Peyer's patch (tissue), 4 donors: ENCODE measurements at regions not wholly inside any gene's neighbourhood (a gene's known extent, or its start where the extent isn't known, plus 50 kb on each side); places are given as distances from the start of the nearest gene placed in this dataset.

ENCODE experiments used
- CTCF ChIP-seq, 6 experiments: fragments of 450-650 bp in 4 of 6; fragments of 200-600 bp in 2 of 6; sonication (generic) in 1 of 6; IDR thresholded peaks; one replicate each; pipeline ENCODE4 v1.5.1; 2017 to 2019; ENCODE audit warnings: antibody characterized with exemption in 6 of 6, mild to moderate bottlenecking in 3 of 6, moderate library complexity in 1 of 6
- POLR2A ChIP-seq, 2 donors: fragments of 450-650 bp; IDR thresholded peaks; one replicate each; pipeline ENCODE4 v1.5.1; 2017; ENCODE audit warnings: antibody characterized with exemption in 2 of 2, mild to moderate bottlenecking in 2 of 2, moderate library complexity in 2 of 2

DNA sequence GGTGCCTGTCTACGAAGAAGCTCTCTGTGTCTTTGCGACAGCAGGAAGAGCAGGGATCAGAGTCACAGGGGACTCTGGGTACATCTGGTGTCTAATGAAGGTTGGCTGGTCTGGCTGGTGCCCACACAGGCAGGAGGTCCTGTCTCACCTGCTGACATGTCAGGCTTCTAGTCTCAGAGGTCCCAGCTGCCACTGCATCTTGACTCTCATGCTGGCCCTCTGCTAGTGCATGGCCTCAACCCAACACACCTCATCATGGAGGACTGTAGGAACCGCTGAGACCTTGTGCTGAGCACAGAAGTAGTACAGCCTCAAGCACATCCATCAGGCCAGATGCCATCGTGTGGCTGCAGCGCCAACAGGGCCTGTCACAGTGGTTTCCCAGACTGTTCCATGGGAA is 206.1 kb upstream of the NR2F2 start:
- TF ChIP-seq CTCF (IDR thresholded peaks at IDR 0.05), result no peak
- TF ChIP-seq POLR2A (IDR thresholded peaks at IDR 0.05), result no peak
